Gastrocnemius medialis (tissue), 4 donors: ENCODE measurements at regions not wholly inside any gene's neighbourhood (a gene's known extent, or its start where the extent isn't known, plus 50 kb on each side); places are given as distances from the start of the nearest gene placed in this dataset.
"Not testable (repeated sequence)": the region's sequence is repeated elsewhere in the genome, so short reads cannot be mapped to it uniquely, and the experiment has no call there.

Experiments
- ATAC-seq, 2 donors: fragments of 150-250 bp; one replicate each; pipeline ENCODE4 v1.9.1; 2016
- DNase-seq, 2 donors: peaks; one replicate each; pipeline ENCODE4 v3.0.0-alpha.2; 2019
- H3K27ac ChIP-seq, 4 donors: fragments of 200-600 bp; sonication (generic); 1 replicate in 1 of 4; 2 replicates in 3 of 4; pipeline ENCODE4 v1.5.1; 2016 to 2018; ENCODE audit warnings: mild to moderate bottlenecking in 2 of 4, moderate library complexity in 1 of 4
- H3K27me3 ChIP-seq, 3 donors: fragments of 200-600 bp; sonication (generic) in 2 of 3; 1 replicate in 1 of 3; 2 replicates in 2 of 3; pipeline versions ENCODE4 v1.5.1 to v1.6.0; 2016 to 2019; ENCODE audit warnings: mild to moderate bottlenecking in 1 of 3, moderate library complexity in 1 of 3
- H3K36me3 ChIP-seq, 2 donors: fragments of 200-600 bp; sonication (generic) in 1 of 2; one replicate each; pipeline ENCODE4 v1.5.1; 2017 to 2018
- H3K4me1 ChIP-seq, 2 donors: fragments of 200-600 bp; sonication (generic) in 1 of 2; one replicate each; pipeline ENCODE4 v1.5.1; 2016 to 2017; ENCODE audit warnings: mild to moderate bottlenecking in 2 of 2
- H3K4me3 ChIP-seq, 4 donors: fragments of 200-600 bp; sonication (generic) in 3 of 4; 1 replicate in 1 of 4; 2 replicates in 3 of 4; pipeline ENCODE4 v1.5.1; 2016 to 2019; ENCODE audit warnings: mild to moderate bottlenecking in 2 of 4
- H3K9me3 ChIP-seq, 3 donors: fragments of 200-600 bp; sonication (generic) in 2 of 3; 1 replicate in 1 of 3; 2 replicates in 2 of 3; pipeline ENCODE4 v1.5.1; 2016 to 2019
- POLR2A ChIP-seq, 2 donors: fragments of 450-650 bp; IDR thresholded peaks; one replicate each; pipeline ENCODE4 v1.6.1; 2017; ENCODE audit warnings: antibody characterized with exemption in 2 of 2, mild to moderate bottlenecking in 2 of 2, moderate library complexity in 2 of 2
- in situ Hi-C, 4 donors: fragments of 200-750 bp; cut with MboI; loops; one replicate each; pipeline versions ENCODE4 v1.15.0 to v1.8.0; 2017; ENCODE audit warnings: low sequenced_read_pairs in 4 of 4
- intact Hi-C: fragments of 100-400 bp; cut with DNase I; formaldehyde crosslinking; loops from one replicate; pipeline ENCODE4 v1.15.1; 2023; ENCODE audit warnings: low total_unique reads
- TF ChIP-seq, protein P1 (sequence below), 5 experiments: fragments of 450-650 bp in 3 of 5; fragments of 200-600 bp in 2 of 5; sonication (generic) in 2 of 5; IDR thresholded peaks in 4 of 5; conservative IDR thresholded peaks in 1 of 5; 1 replicate in 4 of 5; 2 replicates in 1 of 5; pipeline ENCODE4 v1.5.1; 2016 to 2019; ENCODE audit warnings: antibody characterized with exemption in 5 of 5, mild to moderate bottlenecking in 3 of 5, moderate library complexity in 3 of 5

DNA sequence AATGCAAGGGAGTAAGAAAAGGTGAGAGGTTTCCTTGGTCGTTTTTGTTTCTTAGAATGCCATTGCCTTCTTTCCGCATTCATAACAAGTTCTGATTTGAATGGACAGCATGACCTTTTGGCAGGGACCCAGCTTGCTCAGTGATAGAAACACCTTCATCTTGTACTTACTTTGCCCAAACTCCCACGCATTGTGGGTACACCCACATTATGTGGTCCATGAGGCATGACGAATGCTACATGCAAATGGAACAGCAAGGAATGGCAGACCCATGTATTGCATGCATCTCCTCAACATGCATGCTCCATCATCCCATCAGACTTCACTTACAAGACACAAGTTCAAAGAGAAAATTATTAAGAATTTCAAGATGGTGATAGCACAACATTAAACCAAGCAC lies 102.8 kb downstream of the CDC7 start:
- intact Hi-C loops = no loop called here
- ATAC-seq = no peak

DNA sequence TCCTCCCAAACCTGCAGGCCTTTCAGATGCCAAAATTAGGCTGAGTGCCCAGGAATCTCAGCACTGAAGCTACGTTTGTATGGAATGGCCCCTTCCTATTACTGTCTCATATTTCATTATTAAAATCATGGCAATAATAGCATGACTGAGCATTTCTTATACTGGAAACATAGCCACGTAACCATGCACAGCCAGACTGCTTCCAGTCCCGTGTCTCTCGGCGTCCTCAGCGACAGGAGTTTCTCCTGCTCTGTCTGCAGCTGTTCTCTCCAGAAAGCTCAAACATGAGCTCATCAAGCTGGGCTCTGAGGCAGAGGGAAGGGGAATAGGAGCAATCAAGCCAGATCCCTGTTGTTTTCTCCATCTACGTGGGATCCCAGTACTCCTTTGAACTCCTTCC lies 104.0 kb downstream of the CDC7 start:
- TF ChIP-seq, protein P1, sequence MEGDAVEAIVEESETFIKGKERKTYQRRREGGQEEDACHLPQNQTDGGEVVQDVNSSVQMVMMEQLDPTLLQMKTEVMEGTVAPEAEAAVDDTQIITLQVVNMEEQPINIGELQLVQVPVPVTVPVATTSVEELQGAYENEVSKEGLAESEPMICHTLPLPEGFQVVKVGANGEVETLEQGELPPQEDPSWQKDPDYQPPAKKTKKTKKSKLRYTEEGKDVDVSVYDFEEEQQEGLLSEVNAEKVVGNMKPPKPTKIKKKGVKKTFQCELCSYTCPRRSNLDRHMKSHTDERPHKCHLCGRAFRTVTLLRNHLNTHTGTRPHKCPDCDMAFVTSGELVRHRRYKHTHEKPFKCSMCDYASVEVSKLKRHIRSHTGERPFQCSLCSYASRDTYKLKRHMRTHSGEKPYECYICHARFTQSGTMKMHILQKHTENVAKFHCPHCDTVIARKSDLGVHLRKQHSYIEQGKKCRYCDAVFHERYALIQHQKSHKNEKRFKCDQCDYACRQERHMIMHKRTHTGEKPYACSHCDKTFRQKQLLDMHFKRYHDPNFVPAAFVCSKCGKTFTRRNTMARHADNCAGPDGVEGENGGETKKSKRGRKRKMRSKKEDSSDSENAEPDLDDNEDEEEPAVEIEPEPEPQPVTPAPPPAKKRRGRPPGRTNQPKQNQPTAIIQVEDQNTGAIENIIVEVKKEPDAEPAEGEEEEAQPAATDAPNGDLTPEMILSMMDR (IDR thresholded peaks at IDR 0.05 in 4 of 5, conservative IDR thresholded peaks at IDR 0.05 in 1 of 5) = no peak
- no peak for TF ChIP-seq POLR2A (IDR thresholded peaks at IDR 0.05)
- H3K4me3 ChIP-seq = no peak overlapping the region
- in situ Hi-C loops (no loop called here), intact Hi-C loops (no loop called here)
- no peak overlapping the region for H3K27ac ChIP-seq
- H3K27me3 ChIP-seq = no peaks in the 10 kb centered on the region
- ATAC-seq (no peak), DNase-seq (no peak)
- H3K9me3 ChIP-seq = no peaks in the 10 kb centered on the region
- no peaks in the 10 kb centered on the region for H3K36me3 ChIP-seq
- no peaks in the 10 kb centered on the region for H3K4me1 ChIP-seq

More for the DNA sequence above, 102.8 kb downstream of the CDC7 start:
- no peak for TF ChIP-seq POLR2A (IDR thresholded peaks at IDR 0.05)
- Histone ChIP-seq H3K4me1 (no peaks in the 10 kb centered on the region), H3K9me3 (no peaks in the 10 kb centered on the region), H3K36me3 (no peaks in the 10 kb centered on the region), H3K4me3 (no peak overlapping the region), H3K27ac (no peak overlapping the region), H3K27me3 (no peaks in the 10 kb centered on the region)
- in situ Hi-C loops = no loop called here
- DNase-seq = no peak

DNA sequence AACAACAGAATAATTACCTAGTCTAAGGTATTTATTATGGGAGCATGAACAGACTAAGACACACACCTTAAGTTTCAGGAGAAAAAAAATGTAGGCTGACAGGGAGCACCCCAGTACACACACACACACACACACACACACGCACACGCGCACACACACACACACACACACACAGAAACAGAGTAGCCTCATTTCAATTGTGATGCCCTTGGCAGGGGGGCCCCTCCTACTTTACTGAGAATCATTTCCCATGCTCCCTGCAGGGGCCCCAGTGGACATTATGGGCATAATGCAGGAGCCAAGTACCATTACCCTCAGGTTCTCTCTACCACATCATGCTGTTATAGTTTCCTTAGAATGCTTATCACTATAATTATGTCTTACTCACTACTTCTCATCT lies 104.9 kb downstream of the CDC7 start:
- Histone ChIP-seq H3K4me1 (no peaks in the 10 kb centered on the region), H3K36me3 (no peaks in the 10 kb centered on the region), H3K9me3 (no peaks in the 10 kb centered on the region), H3K27me3 (no peaks in the 10 kb centered on the region), H3K27ac (no peak overlapping the region), H3K4me3 (no peak overlapping the region)
- TF ChIP-seq, protein P1 (IDR thresholded peaks at IDR 0.05 in 4 of 5, conservative IDR thresholded peaks at IDR 0.05 in 1 of 5) = no peak
- no peak for TF ChIP-seq POLR2A (IDR thresholded peaks at IDR 0.05)
- intact Hi-C loops (no loop called here), in situ Hi-C loops (no loop called here)
- DNase-seq = no peak
- ATAC-seq = no peak

DNA sequence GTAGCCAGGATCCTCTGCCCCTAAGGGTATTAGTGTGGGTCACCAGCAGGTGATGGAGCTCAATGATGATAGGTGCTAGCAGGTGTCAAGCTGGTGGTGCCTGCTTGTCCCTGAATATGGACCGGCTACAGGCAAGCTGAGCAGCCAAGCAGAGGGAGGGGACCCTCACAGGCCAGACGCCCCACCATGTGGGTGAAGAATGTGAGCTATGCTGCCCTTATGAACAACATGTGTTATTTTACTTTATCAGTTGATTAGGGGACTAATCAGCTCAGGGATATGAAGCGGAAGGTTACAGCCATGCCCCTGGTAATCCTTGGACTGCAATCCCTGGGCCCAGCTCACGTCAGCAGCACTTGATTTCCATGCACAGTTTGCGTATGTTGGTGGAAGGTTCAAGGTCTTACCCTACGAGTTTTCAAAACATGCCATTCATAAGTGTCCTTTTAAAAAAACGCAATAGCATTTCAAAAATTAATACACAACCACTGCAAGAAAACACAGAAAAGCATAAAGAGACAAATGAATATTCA lies 106.0 kb downstream of the CDC7 start:
- TF ChIP-seq, protein P1 (IDR thresholded peaks at IDR 0.05 in 4 of 5, conservative IDR thresholded peaks at IDR 0.05 in 1 of 5) = no peak
- no peak for TF ChIP-seq POLR2A (IDR thresholded peaks at IDR 0.05)
- in situ Hi-C loops (no loop called here), intact Hi-C loops (no loop called here)
- Histone ChIP-seq H3K4me1 (no peaks in the 10 kb centered on the region), H3K27ac (no peak overlapping the region), H3K36me3 (no peaks in the 10 kb centered on the region), H3K9me3 (no peaks in the 10 kb centered on the region), H3K4me3 (no peak overlapping the region), H3K27me3 (no peaks in the 10 kb centered on the region)
- DNase-seq (no peak), ATAC-seq (no peak)

DNA sequence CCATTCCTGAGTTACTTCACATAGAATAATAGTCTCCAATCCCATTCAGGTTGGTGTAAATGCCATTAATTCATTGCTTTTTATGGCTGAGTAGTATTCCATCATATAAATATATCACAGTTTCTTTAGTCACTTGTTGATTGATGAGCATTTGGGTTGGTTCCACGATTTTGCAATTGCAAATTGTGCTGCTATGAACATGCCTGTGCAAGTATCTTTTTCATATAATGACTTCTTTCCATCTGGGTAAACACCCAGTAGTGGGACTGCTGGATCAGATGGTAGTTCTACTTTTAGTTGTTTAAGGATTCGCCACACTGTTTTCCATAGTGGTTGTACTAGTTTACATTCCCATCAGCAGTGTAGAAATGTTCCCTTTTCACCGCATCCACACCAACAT lies 107.0 kb downstream of the CDC7 start:
- in situ Hi-C loops = not testable (repeated sequence)

DNA sequence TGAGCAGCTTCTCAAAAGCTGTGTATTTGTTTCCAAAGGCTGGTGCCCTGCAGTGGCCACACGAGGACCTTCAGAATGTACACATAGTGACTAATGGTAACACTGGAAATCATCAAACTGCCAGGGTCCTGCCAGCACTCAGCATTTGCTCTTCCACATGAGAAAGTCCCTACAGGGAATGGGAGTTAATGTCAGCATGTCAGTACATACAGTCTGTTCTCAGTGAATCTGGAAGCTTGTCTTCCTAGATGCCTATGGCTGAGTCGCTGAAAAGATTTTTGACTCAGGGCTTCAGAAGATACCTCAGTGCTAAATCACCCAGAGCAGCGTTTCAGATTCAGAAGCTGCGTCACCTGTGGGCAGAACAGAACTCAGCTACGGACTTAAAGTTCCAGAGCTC lies 108.2 kb downstream of the CDC7 start:
- Histone ChIP-seq H3K27ac (no peak overlapping the region), H3K27me3 (no peaks in the 10 kb centered on the region), H3K9me3 (no peaks in the 10 kb centered on the region), H3K36me3 (no peaks in the 10 kb centered on the region), H3K4me3 (no peak overlapping the region), H3K4me1 (no peaks in the 10 kb centered on the region)
- intact Hi-C loops (no loop called here), in situ Hi-C loops (no loop called here)
- ATAC-seq (no peak), DNase-seq (no peak)
- TF ChIP-seq, protein P1 (IDR thresholded peaks at IDR 0.05 in 4 of 5, conservative IDR thresholded peaks at IDR 0.05 in 1 of 5) = no peak
- no peak for TF ChIP-seq POLR2A (IDR thresholded peaks at IDR 0.05)

More for the DNA sequence above, 107.0 kb downstream of the CDC7 start:
- H3K27ac ChIP-seq, H3K36me3 ChIP-seq, H3K4me1 ChIP-seq, H3K27me3 ChIP-seq, H3K9me3 ChIP-seq, H3K4me3 ChIP-seq, intact Hi-C loops, ATAC-seq, DNase-seq: not testable (repeated sequence)
